GM19023 (cell line): ENCODE measurements at regions not wholly inside any gene's neighbourhood (a gene's known extent, or its start where the extent isn't known, plus 50 kb on each side); places are given as distances from the start of the nearest gene placed in this dataset.

Experiments used
- ATAC-seq: cut with Tn5 transposase; IDR thresholded peaks from one replicate; pipeline ENCODE4 v1.9.1; 2021; ENCODE audit warnings: mild to moderate bottlenecking, moderate library complexity; ENCODE audit not compliant: unreplicated experiment

- ATAC-seq, result no peak
These were observed 486.7 kb downstream of the VRK1 start for GRCh38 chr14:97283841-97284240.

- no peak for ATAC-seq
These were observed 490.8 kb downstream of the VRK1 start for GRCh38 chr14:97287956-97288355.

GRCh38 chr14:97290065-97290464, 492.9 kb downstream of the VRK1 start:
- ATAC-seq, result no peak

GRCh38 chr14:97290977-97291376, 493.8 kb downstream of the VRK1 start:
- no peak for ATAC-seq

- ATAC-seq, result no peak
These were observed 496.5 kb downstream of the VRK1 start for GRCh38 chr14:97293659-97294058.

GRCh38 chr14:97295108-97295710, 498.0 kb downstream of the VRK1 start:
- ATAC-seq, result no peak

- no peak for ATAC-seq
These were observed 499.0 kb downstream of the VRK1 start for GRCh38 chr14:97296176-97296575.

- no peak for ATAC-seq
These were observed 499.9 kb downstream of the VRK1 start for GRCh38 chr14:97297100-97297499.

- ATAC-seq, result no peak
These were observed 501.1 kb downstream of the VRK1 start for GRCh38 chr14:97298331-97298730.

GRCh38 chr14:97298736-97299135, 501.6 kb downstream of the VRK1 start:
- ATAC-seq, result no peak

- no peak for ATAC-seq
These were observed 502.5 kb downstream of the VRK1 start for GRCh38 chr14:97299661-97300060.

- ATAC-seq, result no peak
These were observed 504.9 kb downstream of the VRK1 start for GRCh38 chr14:97301931-97302559.

- peak; percentile 74 for ATAC-seq
These were observed 509.1 kb downstream of the VRK1 start for GRCh38 chr14:97306133-97306759.

GRCh38 chr14:97306760-97307246, 509.6 kb downstream of the VRK1 start:
- peak; percentile 56 for ATAC-seq

- ATAC-seq, result no peak
These were observed 514.2 kb downstream of the VRK1 start for GRCh38 chr14:97311411-97311810.

- no peak for ATAC-seq
These were observed 515.7 kb downstream of the VRK1 start for GRCh38 chr14:97312910-97313309.

- no peak for ATAC-seq
These were observed 518.6 kb downstream of the VRK1 start for GRCh38 chr14:97315790-97316189.

- no peak for ATAC-seq
These were observed 521.2 kb downstream of the VRK1 start for GRCh38 chr14:97318380-97318779.

- ATAC-seq, result no peak
These were observed 522.5 kb downstream of the VRK1 start for GRCh38 chr14:97319691-97320090.

GRCh38 chr14:97328743-97329142, 531.6 kb downstream of the VRK1 start:
- ATAC-seq, result no peak

- no peak for ATAC-seq
These were observed 532.5 kb downstream of the VRK1 start for GRCh38 chr14:97329701-97330100.

GRCh38 chr14:97331058-97331457, 533.9 kb downstream of the VRK1 start:
- ATAC-seq, result no peak
